DND-41 (cell line): ENCODE measurements at regions not wholly inside any gene's neighbourhood (a gene's known extent, or its start where the extent isn't known, plus 50 kb on each side); places are given as distances from the start of the nearest gene placed in this dataset.

ENCODE experiments used
- ATAC-seq: fragments of 200-7000 bp; cut with Tn5 transposase; 3 replicates; pipeline ENCODE4 v1.9.1; 2021; ENCODE audit warnings: low read depth; ENCODE audit not compliant: insufficient read depth
- DNase-seq: peaks from one replicate; pipeline ENCODE4 v3.0.0-alpha.2; 2020
- H2AFZ ChIP-seq: 2 replicates; pipeline ENCODE4 v1.6.0; 2012; ENCODE audit warnings: low read depth, low read length
- H3K27ac ChIP-seq: 2 replicates; pipeline ENCODE4 v1.5.1; 2012; ENCODE audit warnings: low read length, inconsistent platforms
- H3K27me3 ChIP-seq: fragments of 200-600 bp; sonication (generic); 2 replicates; pipeline ENCODE4 v1.6.0; 2012; ENCODE audit warnings: low read length, mild to moderate bottlenecking, inconsistent platforms; ENCODE audit not compliant: insufficient read depth, poor library complexity
- H3K36me3 ChIP-seq: 2 replicates; pipeline ENCODE4 v1.5.1; 2012; ENCODE audit warnings: low read length, inconsistent platforms; ENCODE audit not compliant: insufficient read depth
- H3K4me1 ChIP-seq: 2 replicates; pipeline ENCODE4 v1.5.1; 2012; ENCODE audit warnings: mild to moderate bottlenecking, low read length; ENCODE audit not compliant: insufficient read depth
- H3K4me2 ChIP-seq: 2 replicates; pipeline ENCODE4 v1.6.0; 2012; ENCODE audit warnings: mild to moderate bottlenecking, moderate library complexity, low read length, inconsistent platforms; ENCODE audit not compliant: insufficient read depth
- H3K4me3 ChIP-seq, 2 experiments: fragments of 200-600 bp in 1 of 2; shearing (Covaris generic) in 1 of 2; 2 replicates each; pipeline ENCODE4 v1.5.1; 2012 to 2016; ENCODE audit warnings: inconsistent platforms in 2 of 2, low read length in 2 of 2, mild to moderate bottlenecking in 2 of 2, low read depth in 1 of 2, moderate library complexity in 1 of 2
- H3K79me2 ChIP-seq: 2 replicates; pipeline ENCODE4 v1.6.0; 2012; ENCODE audit warnings: low read length, inconsistent platforms; ENCODE audit not compliant: insufficient read depth
- H3K9ac ChIP-seq: 2 replicates; pipeline ENCODE4 v1.6.0; 2012; ENCODE audit warnings: low read depth, mild to moderate bottlenecking, inconsistent platforms, low read length, moderate library complexity
- H3K9me3 ChIP-seq: 2 replicates; pipeline ENCODE4 v1.5.1; 2012; ENCODE audit warnings: low read length, moderate library complexity, mild to moderate bottlenecking, inconsistent platforms; ENCODE audit not compliant: insufficient read depth, severe bottlenecking
- H4K20me1 ChIP-seq: 2 replicates; pipeline ENCODE4 v1.6.0; 2012; ENCODE audit warnings: low read length; ENCODE audit not compliant: insufficient read depth
- EZH2 ChIP-seq: IDR thresholded peaks from 3 replicates; pipeline ENCODE4 v1.6.1; 2012; ENCODE audit warnings: borderline replicate concordance, low read depth, mild to moderate bottlenecking, moderate library complexity, low read length, inconsistent platforms; ENCODE audit not compliant: severe bottlenecking
- TF ChIP-seq, protein P1 (sequence below): IDR thresholded peaks from 2 replicates; pipeline ENCODE4 v1.5.1; 2012; ENCODE audit warnings: borderline replicate concordance, low read length, moderate library complexity, mild to moderate bottlenecking; ENCODE audit not compliant: poor library complexity, severe bottlenecking; ENCODE audit errors: extremely low read depth

DNA sequence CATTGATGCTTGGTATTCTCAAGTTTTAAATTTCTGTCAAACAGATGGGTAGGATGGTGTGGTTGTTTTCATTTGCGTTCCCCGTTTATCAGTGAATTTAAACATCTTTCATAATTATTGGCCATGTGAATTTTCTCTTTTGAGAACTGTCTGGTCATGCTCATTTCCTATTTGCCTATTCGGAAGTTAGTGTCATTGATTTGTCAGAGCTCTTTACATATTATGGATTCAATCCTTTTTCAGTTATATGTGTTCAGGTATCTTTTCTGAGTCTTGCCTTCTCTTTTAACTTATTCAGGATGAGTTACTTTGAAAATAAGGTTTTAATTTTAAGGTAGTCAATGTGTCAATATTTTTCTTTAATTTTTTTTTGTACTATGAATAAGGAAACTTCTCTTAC lies 315.7 kb downstream of the MN1 start:
- DNase-seq (no peak), ATAC-seq (no peak)
- Histone ChIP-seq H3K36me3 (no peaks in the 10 kb centered on the region), H3K9me3 (no peaks in the 10 kb centered on the region), H3K4me1 (no peaks in the 10 kb centered on the region), H3K9ac (no peak overlapping the region), H3K27ac (no peak overlapping the region), H3K4me3 (no peak overlapping the region), H4K20me1 (no peaks in the 10 kb centered on the region), H3K4me2 (no peak overlapping the region), H2AFZ (no peak overlapping the region), H3K27me3 (no peaks in the 10 kb centered on the region), H3K79me2 (no peaks in the 10 kb centered on the region)
- TF ChIP-seq, protein P1, sequence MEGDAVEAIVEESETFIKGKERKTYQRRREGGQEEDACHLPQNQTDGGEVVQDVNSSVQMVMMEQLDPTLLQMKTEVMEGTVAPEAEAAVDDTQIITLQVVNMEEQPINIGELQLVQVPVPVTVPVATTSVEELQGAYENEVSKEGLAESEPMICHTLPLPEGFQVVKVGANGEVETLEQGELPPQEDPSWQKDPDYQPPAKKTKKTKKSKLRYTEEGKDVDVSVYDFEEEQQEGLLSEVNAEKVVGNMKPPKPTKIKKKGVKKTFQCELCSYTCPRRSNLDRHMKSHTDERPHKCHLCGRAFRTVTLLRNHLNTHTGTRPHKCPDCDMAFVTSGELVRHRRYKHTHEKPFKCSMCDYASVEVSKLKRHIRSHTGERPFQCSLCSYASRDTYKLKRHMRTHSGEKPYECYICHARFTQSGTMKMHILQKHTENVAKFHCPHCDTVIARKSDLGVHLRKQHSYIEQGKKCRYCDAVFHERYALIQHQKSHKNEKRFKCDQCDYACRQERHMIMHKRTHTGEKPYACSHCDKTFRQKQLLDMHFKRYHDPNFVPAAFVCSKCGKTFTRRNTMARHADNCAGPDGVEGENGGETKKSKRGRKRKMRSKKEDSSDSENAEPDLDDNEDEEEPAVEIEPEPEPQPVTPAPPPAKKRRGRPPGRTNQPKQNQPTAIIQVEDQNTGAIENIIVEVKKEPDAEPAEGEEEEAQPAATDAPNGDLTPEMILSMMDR = no peak
- TF ChIP-seq EZH2 = no peak

DNA sequence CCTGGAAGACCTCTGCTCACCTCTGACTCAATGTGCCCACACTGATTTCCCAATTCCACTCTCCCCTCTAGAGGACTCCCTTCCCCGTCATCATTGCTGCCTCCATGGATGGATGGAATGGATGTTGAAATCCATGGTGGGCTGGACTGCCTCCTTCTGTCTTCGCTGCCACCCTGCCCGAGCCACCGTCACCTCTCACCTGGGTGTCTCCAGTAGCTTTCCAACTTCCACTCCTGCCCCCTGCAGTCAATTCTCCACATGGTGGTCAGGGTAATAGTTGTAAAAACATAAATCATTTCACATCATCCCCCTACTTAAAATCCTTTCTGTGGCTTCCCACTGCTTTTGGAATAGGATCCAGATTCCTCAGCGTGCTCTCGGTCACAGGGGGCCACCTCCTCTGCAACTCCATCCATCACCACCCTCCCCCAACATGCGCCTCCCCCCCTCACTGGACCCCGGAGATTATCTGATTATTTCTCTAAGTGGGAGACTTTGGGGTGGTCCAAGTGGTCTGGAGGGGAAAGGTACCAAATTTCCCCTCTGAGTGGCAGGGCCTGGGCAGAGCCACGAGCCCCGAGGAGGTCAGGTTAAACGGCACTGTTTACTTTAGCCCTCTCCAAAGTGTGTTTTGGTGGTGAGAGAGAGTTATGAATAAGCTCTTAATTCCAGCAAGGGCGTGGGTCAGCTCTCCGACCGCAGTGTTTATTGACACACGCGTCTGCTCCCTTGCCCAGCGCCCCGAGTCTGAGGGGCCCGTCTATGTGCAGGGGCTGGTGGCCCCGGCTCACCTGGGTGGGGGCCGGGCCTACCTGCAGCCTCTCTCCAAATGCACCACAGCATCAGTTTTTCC lies 313.7 kb downstream of the MN1 start:
- no peak overlapping the region for H3K4me3 ChIP-seq
- H3K27me3 ChIP-seq = no peaks in the 10 kb centered on the region
- no peaks in the 10 kb centered on the region for H4K20me1 ChIP-seq
- ATAC-seq (no peak), DNase-seq (no peak)
- no peak overlapping the region for H3K4me2 ChIP-seq
- 0 out of 2 replicates have a peak, but pooled peaks cover under 1% of the 10 kb centered on the region for H3K4me1 ChIP-seq
- H3K36me3 ChIP-seq = no peaks in the 10 kb centered on the region
- no peaks in the 10 kb centered on the region for H3K79me2 ChIP-seq
- H3K9me3 ChIP-seq = peaks cover 6% of the 10 kb centered on the region
- no peak overlapping the region for H2AFZ ChIP-seq
- no peak for TF ChIP-seq EZH2
- TF ChIP-seq, protein P1 = no peak
- no peak overlapping the region for H3K9ac ChIP-seq
- no peak overlapping the region for H3K27ac ChIP-seq

DNA sequence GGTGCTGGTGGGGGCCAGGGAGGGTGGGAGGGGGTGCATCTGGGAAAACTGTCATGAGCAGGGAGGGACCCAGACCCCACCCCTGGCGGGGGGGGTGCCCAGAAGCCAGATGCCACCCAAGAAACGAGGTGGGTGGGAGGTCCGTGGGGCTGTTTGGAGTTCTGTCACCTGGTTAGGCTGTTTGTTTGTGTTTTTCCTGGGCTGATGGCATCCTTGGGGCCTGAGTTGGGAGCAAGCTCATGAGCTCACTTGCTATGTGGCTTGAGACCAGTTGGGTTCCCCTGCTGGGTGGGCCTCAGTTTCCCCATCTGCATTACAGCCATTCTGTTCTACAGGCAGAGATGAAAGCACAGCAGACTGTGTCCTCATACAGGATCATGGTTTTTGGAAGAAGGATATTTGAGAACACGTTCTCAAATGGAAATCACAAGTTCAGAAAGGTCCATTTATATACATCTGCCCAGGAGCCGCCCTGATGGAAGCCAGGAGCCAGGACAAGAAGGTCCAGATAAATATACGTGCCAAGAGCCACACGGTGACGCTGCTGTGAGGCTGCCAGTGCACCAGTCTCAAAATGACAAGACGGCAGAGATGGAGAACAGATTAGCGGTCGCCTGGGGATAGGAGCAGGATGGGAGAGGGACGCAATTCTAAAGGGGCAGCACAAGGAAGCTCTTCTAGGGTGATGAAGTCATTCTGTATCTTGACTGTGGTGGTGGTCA lies 312.9 kb downstream of the MN1 start:
- ATAC-seq (no peak), DNase-seq (no peak)
- H4K20me1 ChIP-seq = no peaks in the 10 kb centered on the region
- no peak overlapping the region for H3K27ac ChIP-seq
- no peaks in the 10 kb centered on the region for H3K36me3 ChIP-seq
- TF ChIP-seq, protein P1 = no peak
- no peak for TF ChIP-seq EZH2
- H3K79me2 ChIP-seq = no peaks in the 10 kb centered on the region
- no peak overlapping the region for H3K4me2 ChIP-seq
- H3K27me3 ChIP-seq = no peaks in the 10 kb centered on the region
- H3K9ac ChIP-seq = no peak overlapping the region
- peaks cover 8% of the 10 kb centered on the region for H3K9me3 ChIP-seq
- no peak overlapping the region for H3K4me3 ChIP-seq
- no peak overlapping the region for H2AFZ ChIP-seq
- peaks cover 4% of the 10 kb centered on the region; the same call in 1 of the 2 replicates for H3K4me1 ChIP-seq
